NCI-H82 treated with DMSO at 0.1 percent for 48 hours (cell line): ENCODE measurements at regions not wholly inside any gene's neighbourhood (a gene's known extent, or its start where the extent isn't known, plus 50 kb on each side); places are given as distances from the start of the nearest gene placed in this dataset.
"Not testable (repeated sequence)": the region's sequence is repeated elsewhere in the genome, so short reads cannot be mapped to it uniquely, and the experiment has no call there.

Source experiments
- DNase-seq: peaks from one replicate; lab custom pipeline; 2025; ENCODE audit not compliant: unreplicated experiment; lab: John Stamatoyannopoulos, UW

DNA sequence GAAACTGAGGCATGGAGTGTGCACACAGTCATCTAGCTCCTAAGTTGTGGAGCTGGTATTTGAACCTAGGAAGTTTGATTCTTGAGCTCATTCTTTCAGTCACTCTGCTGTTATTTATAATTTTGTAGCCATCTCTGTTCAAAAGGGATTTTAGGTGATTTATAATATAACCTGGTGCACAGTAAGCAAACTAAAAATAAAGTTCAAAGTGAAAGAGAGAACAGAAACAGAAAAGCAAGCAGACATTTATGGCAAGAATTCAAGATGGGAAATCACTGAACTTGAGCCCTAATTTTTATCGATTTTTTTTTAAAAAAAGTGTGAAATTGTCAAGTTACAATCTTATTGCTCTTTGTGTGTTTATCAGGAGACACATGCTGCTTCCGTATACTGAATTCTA lies 71.4 kb upstream of the SLC7A14 start:
- no peak for DNase-seq

DNA sequence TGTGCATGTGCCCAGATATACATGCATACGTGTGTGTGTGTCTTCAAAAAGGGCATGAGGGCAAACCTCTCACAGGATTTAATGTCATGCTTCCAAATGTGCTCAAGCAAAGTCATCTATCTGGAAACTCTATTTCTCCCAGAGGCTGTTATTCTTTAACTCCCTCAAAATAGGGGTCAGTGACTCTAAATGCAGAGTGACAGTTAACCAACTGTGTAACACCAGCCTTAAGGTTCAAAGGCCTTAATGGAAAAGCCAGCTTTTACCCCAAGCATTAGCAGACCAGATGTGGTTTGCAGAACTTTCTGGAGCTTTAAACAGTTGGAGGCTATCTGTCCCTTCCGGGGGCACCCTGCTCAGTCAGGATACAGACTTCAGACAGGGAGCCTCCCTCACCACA lies 70.4 kb upstream of the SLC7A14 start:
- no peak for DNase-seq

DNA sequence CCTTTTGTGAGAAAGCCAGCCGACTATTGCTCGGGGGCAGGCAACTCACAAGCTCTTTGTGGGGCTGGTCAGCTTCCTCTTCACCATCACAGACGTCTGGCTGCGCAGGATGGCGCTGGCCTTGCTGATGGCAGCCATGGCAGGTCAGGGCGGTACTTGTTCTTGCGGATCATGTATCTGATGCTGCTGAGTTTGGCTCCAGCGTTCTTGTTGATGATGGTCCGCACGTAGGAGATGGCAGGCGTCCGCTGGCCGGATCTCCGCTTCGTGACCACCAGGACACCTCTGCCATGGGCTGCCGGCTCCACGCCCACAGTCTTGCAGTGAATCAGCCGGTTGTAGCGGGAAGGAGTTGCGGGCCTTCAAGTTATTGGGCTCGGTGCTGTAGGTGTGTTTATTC lies 67.9 kb upstream of the SLC7A14 start:
- DNase-seq: no peak

DNA sequence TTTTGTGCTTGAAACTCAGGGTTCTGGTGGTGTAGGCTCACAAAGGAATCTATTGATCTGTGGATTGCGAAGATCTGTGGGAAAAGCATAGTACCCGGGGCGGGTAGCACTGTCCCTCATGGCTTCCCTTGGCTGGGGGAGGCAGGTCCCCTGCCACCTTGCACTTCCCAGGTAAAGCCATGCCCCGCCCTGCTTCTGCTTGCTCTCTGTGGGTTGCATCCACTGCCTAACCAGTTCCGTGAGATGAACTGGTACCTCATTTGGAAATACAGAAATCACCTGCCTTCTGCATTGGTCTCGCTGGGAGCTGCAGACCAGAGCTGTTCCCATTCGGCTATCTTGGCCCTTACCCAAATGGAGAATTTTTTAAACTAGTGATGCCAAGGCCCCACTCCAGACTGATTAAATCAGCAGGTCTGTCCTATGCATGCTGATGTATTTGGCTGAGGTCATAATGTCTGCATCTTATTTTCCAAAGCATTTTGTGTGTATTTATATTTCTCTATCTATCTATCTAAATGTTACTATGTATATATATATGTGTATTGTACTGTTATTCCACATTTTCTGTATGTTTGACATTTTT lies 65.5 kb upstream of the SLC7A14 start:
- DNase-seq: no peak

DNA sequence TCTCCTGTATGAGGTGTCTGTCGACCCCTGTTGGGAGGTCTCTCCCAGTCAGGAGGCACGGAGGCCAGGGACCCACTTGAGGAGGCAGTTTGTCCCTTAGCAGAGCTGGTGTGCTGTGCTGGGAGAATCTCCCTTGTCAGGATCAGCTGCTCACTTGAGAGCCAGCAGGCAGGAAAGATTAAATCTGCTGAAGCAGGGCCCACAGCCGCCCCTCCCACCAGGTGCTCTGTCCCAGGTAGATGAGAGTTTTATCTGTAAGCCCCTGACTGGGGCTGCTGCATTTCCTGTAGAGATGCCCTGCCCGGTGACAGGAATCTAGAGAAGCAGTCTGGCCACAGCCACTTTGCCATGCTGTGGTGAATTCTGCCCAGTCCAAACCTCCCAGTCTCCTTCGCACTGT lies 64.7 kb upstream of the SLC7A14 start:
- DNase-seq: not testable (repeated sequence)

DNA sequence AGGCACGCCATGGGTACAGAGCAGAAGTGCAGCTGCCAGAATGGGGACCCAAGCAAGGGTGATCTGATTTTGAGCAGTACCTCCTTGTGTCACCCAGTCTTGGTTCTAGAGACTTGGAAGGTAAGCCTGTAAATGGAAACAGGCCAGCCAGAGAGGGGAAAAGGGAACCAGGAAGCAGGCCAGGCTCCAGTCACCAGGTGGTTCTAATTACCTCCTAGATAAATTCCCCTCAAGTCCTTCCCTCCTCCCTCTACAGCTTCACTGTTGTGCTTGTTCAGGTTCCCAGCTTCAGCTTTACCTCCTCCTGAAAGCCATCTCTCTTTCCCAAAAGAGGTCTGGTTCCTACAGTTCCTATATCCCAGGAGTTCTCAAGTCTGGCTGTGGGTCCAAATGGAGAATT lies 58.8 kb upstream of the SLC7A14 start:
- DNase-seq: no peak

DNA sequence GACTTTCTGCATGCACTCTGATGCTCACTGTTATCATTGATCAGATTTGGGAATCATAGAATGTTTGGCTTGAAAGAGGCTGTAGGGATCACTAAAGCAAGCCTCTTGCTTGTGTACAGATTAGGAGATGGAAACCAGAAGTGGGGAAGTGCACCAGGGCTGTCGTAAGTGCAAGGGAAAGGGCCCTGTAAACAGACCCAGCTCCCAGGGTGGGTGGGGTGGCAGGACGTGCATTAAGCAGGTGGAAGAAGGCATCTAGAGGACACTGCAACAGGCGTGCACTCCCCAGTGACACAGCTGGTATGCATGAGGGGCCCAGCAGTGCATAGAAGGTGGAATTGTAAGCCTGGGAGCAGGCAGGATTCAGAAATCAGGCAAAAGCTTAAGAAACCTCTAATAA lies 58.0 kb upstream of the SLC7A14 start:
- DNase-seq: no peak

DNA sequence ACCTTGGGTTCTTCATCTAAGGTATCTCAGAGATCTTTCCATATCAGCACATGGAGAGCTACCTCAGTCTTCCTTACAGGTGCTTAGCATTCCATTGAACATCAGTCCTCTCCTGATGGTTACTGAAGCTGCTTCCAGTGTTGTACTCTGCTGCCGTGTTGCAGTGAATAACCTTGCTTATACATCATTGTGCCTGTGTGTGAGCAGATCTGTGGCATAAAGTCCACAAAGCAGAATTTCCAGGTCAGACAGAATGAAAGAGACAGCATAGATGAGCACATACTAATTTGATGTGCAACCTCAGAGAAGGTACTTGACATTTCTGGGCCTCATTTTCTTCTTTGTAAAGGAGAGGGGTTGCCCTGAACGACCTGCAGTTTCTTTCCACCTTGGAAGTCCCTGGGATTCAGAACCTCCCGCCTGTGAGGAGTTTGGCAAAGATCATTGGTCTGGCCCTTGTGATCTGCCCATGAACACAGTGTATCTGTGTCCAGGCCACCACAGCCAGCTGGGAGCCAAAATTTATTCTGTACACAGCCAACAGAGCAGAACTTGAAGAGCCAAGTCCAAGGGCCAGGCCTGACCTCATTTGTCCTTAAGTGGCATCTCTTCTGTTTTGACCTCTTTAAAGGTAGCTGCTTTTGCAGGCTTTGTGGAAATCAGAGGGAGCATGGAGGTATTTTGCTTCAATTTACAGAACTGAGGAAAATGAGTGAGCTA lies 57.2 kb upstream of the SLC7A14 start:
- no peak for DNase-seq

DNA sequence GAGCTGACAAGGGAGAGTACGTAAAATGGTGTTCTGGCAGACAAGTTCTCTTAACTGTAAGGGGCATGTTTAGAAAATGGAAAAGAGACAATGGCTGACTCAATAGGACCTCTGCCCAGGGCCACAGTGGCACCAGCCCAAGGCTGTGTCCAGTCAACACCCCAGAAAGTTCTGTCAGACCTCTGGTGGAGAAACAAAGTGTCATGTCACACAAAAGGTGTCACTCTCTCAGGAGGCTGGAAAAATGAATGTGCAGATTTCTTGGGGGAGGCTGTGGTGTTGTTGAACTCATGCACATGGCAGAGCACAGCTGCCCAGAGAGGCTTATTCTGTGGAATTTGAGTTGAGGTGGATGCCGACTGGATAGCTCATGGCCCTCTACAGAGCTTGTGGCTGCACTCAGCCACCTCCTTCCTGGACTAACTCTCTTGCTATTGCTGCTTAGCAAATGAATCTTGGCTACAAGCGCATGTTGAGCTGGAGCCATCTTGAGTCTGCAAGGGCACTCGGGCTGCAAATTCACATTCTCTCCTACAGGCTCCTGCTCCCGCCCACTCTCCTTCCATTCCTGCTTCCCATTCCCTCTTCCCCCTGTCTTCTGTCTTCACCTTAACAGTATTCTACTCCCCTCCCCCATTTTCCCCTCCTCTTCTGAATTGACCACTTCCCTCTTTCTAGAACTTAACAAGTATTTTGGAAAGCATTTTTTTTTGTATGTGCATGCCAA lies 55.8 kb upstream of the SLC7A14 start:
- no peak for DNase-seq

DNA sequence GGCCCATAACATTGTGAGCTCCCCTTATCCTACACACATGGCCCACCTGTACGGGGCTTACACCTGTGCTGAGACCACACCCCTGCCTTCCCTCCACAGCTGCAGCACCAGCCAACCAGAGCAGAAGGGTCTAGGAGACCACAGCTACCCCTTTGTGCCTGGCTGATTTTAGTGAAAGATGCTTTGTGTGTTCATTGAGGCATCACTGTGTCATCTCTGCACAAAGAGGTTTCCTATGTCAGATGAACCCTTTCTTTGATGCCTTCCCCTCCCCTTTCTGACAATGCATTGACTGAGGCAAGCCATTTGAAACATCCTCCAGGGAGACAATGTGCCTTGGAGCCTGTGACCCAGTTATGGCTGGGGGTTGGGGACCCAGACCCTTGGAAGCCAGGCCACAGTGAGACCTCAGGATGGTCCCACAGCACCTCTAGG lies 54.9 kb upstream of the SLC7A14 start:
- DNase-seq: no peak

DNA sequence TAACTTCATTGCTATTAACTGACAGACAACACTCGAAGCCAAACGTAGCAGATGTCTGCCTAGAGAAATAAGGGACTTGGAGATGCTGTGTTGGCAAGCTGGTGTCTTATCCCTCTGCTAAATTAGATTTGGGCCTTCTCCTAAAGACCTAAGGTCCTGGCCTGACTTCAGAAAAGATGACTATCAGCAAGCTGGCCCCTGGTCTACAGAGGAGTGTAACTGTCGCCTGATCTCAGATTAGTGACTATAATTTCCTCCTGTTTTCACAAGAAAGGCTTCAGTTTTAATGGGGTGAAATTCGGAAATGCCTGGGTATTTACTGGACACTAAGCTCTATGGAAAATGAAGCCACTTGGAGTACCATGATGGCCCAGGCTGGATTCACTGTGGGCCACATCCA lies 53.1 kb upstream of the SLC7A14 start:
- no peak for DNase-seq

DNA sequence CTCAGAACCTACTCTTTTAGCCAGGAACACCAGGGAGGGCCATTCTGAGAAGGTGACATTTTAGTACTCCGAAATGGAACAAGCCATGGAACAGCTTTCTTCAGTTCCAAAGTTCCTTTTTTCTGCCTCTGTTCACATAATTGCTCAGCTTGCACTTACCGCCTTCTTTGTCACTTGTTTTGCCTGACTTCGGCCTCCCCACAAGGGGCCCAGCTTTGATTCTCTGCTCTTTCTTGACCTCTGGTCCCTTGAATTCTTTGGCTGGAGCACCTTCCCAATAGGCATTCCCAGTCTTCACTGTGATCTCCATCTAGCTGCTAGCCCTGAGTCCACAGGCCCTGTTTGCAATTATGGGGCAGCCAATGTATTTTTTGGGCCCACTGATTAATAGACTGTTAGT lies 51.4 kb upstream of the SLC7A14 start:
- DNase-seq: no peak

DNA sequence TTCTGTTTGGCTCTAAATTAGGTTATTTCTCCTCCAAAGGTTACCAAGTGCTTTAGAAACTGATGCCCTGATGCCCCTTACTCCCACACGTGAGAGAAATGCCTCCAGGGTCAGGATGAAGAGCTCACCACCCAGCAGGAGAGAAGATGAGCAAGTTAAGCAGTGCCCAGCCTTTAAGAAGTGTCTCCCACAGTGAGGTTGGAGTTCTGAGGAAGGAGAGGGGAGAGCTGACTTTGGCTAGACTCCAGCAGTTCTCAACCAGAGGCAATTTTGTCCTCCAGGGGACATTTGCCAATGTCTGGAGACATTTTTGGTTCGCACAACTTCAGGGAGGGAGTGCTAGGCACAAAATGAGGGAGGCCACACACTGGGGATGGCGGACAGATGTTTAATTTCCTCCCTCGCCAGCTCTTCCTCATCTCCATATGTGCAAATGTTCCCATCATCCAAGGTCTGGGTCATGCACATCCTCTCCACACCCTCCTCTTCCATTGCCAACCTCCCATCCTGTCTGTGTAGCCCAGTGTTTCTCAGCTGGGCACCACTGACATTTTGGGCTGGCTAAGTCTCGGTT lies 50.6 kb upstream of the SLC7A14 start:
- no peak for DNase-seq
